GM12865 (cell line): ENCODE measurements at regions not wholly inside any gene's neighbourhood (a gene's known extent, or its start where the extent isn't known, plus 50 kb on each side); places are given as distances from the start of the nearest gene placed in this dataset.
A peak's percentile ranks its signal among the peaks of the same experiment; 100 is the strongest.

Source experiments
- DNase-seq: peaks from one replicate; pipeline ENCODE4 v3.0.0; 2010; ENCODE audit warnings: low read depth
- H3K4me3 ChIP-seq: 2 replicates; pipeline ENCODE4 v1.5.1; 2011; ENCODE audit warnings: mild to moderate bottlenecking, low read depth, low read length, control low read depth
- CTCF ChIP-seq: IDR thresholded peaks from 2 replicates; pipeline ENCODE4 v1.5.1; 2011; ENCODE audit warnings: low read length, control low read depth, low read depth, inconsistent platforms; ENCODE audit not compliant: insufficient read depth; ENCODE audit errors: missing control alignments

- DNase-seq = no peak
Measured at GRCh38 chr1:79633456-79633855, 626.9 kb upstream of the ADGRL4 start.

GRCh38 chr1:79629414-79629813 lies 622.9 kb upstream of the ADGRL4 start:
- no peak for DNase-seq
- no peak overlapping the region for H3K4me3 ChIP-seq
- TF ChIP-seq CTCF = no peak

More at GRCh38 chr1:79633456-79633855, 626.9 kb upstream of the ADGRL4 start:
- no peak overlapping the region for H3K4me3 ChIP-seq
- TF ChIP-seq CTCF = no peak

GRCh38 chr1:79617777-79618176 lies 611.2 kb upstream of the ADGRL4 start:
- peak; percentile 34 for TF ChIP-seq CTCF
- H3K4me3 ChIP-seq = no peak overlapping the region
- no peak for DNase-seq

GRCh38 chr1:79614762-79615161 lies 608.2 kb upstream of the ADGRL4 start:
- H3K4me3 ChIP-seq = no peak overlapping the region
- no peak for DNase-seq
- no peak for TF ChIP-seq CTCF

- H3K4me3 ChIP-seq = no peak overlapping the region
- no peak for TF ChIP-seq CTCF
- DNase-seq = no peak
Measured at GRCh38 chr1:79614106-79614505, 607.6 kb upstream of the ADGRL4 start.

- H3K4me3 ChIP-seq = no peak overlapping the region
- TF ChIP-seq CTCF = no peak
- no peak for DNase-seq
Measured at GRCh38 chr1:79613046-79613445, 606.5 kb upstream of the ADGRL4 start.

- no peak overlapping the region for H3K4me3 ChIP-seq
- DNase-seq = no peak
- TF ChIP-seq CTCF = no peak
Measured at GRCh38 chr1:79604490-79605198, 598.1 kb upstream of the ADGRL4 start.
